Rectal smooth muscle tissue (tissue), 1 donor: ENCODE measurements at regions not wholly inside any gene's neighbourhood (a gene's known extent, or its start where the extent isn't known, plus 50 kb on each side); places are given as distances from the start of the nearest gene placed in this dataset.
"Not testable (repeated sequence)": the region's sequence is repeated elsewhere in the genome, so short reads cannot be mapped to it uniquely, and the experiment has no call there.

Source experiments
- H3K27ac ChIP-seq: one replicate; pipeline ENCODE4 v1.7.0; 2013; ENCODE audit warnings: low read depth, low read length, inconsistent platforms
- H3K27me3 ChIP-seq: one replicate; pipeline ENCODE4 v1.7.0; 2013; ENCODE audit warnings: low read length; ENCODE audit not compliant: control insufficient read depth, insufficient read depth
- H3K36me3 ChIP-seq: one replicate; pipeline ENCODE4 v1.7.0; 2013; ENCODE audit warnings: low read length; ENCODE audit not compliant: control insufficient read depth, insufficient read depth
- H3K4me1 ChIP-seq: one replicate; pipeline ENCODE4 v1.7.0; 2013; ENCODE audit warnings: low read length; ENCODE audit not compliant: control insufficient read depth, insufficient read depth
- H3K4me3 ChIP-seq: one replicate; pipeline ENCODE4 v1.7.0; 2013; ENCODE audit warnings: low read length
- H3K9ac ChIP-seq: one replicate; pipeline ENCODE4 v1.7.0; 2013; ENCODE audit warnings: low read length

DNA sequence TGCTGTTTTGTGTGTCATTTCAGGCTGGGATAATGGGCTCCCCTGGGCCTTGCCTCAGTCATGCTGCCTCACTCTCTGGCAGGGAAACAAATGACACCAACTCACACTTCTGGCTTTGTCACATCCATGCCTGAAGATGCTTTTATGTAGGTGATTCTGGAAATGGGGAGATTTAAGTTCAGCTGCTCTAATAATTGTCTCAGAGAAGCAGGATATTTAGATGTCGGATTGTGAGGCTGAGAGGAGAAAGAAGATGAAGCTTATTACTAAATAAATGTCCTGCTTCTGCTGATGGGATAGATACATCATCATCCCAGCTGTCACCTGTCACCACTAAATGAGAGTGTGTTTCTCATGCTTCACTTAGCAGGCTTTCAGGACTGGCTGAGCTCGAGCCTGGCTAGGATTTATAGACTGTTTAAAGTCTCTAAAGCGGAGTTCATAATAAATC lies 480.2 kb upstream of the SPTLC3 start:
- no peak overlapping the region for H3K9ac ChIP-seq
- H3K4me1 ChIP-seq, result no peaks in the 10 kb centered on the region
- H3K4me3 ChIP-seq, result no peak overlapping the region
- no peaks in the 10 kb centered on the region for H3K36me3 ChIP-seq
- no peaks in the 10 kb centered on the region for H3K27me3 ChIP-seq
- no peak overlapping the region for H3K27ac ChIP-seq

DNA sequence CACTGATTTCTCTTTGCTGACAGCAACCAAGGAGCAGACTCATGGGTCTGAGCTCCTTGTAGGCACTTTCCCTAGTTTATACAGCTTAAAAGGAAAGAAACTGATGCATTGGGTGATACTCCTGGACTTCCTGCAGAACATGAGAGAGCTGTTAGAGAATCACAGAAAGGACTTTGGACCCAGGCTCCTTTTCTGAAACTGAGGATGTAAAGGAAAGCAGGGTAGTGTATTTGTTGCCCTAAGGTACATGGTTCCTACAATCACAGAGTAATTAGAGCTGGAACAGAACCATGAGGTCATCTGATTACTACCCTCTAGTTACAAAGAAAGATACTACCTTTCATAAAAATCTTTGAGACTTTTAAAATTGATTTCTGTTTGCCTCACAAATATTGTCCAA lies 477.1 kb upstream of the SPTLC3 start:
- Histone ChIP-seq H3K36me3 (no peaks in the 10 kb centered on the region), H3K9ac (no peak overlapping the region), H3K27ac (no peak overlapping the region), H3K4me3 (no peak overlapping the region), H3K4me1 (no peaks in the 10 kb centered on the region), H3K27me3 (no peaks in the 10 kb centered on the region)

DNA sequence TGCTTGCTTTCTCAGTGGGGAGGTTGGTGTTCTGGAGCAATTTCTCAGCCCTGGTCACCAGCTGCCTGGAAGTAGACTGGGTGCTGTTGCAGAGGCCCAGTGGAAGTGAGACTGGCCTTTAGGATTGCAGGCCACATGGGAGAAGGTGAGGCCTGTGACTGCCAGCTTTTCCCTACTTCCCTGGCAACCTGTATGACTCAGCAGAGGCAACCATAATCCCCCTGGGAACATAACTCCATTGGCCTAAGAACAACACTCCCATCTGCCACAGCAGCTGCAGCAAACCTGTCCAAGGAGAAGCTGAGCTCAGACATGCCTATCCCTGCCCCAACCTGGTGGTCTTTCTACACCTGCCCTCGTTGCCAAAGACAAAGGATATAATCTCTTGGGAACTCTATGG lies 473.5 kb upstream of the SPTLC3 start:
- H3K36me3 ChIP-seq, result no peaks in the 10 kb centered on the region
- no peak overlapping the region for H3K9ac ChIP-seq
- H3K4me1 ChIP-seq, result no peaks in the 10 kb centered on the region
- no peak overlapping the region for H3K4me3 ChIP-seq
- no peaks in the 10 kb centered on the region for H3K27me3 ChIP-seq
- no peak overlapping the region for H3K27ac ChIP-seq

DNA sequence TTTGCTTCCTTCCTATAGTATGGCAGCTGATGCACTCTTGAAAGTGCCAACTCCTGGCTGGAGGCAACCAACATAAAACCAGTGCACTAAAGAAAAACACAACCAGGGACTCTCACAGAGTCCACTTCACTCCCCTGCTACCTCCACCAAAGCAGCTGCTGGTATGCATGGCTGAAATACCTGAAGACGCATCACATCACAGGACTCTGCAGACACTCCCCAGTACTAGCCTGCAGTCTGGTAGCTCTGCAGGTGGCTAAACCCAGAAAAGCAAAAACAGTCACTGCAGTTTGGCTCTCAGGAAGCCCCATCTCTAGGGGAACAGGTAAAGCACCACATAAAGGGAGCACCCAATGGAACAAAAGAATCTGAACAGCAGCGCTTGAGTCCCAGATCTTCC lies 473.0 kb upstream of the SPTLC3 start:
- Histone ChIP-seq H3K4me1 (no peaks in the 10 kb centered on the region), H3K27me3 (no peaks in the 10 kb centered on the region), H3K4me3 (no peak overlapping the region), H3K9ac (no peak overlapping the region), H3K27ac (no peak overlapping the region), H3K36me3 (no peaks in the 10 kb centered on the region)

DNA sequence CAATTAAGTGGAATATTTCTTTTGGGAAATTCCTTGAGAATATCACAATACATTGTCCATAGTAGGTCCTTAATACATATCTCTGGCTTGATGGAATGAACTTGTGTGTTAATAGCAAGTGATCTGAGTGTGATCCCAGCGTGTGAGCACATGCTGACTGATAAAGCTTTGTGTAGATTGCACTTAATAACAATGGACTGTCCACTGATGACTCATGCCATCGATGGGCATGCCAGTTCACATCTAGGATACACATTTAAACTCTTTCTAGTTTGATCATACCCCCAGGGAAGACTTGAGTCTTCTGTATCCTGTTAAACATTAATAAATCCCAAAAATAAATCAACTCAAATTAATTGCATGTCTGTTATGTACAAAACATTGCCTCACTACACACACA lies 454.3 kb upstream of the SPTLC3 start:
- Histone ChIP-seq H3K27me3 (no peaks in the 10 kb centered on the region), H3K4me3 (no peak overlapping the region), H3K4me1 (no peaks in the 10 kb centered on the region), H3K27ac (no peak overlapping the region), H3K9ac (no peak overlapping the region), H3K36me3 (no peaks in the 10 kb centered on the region)

DNA sequence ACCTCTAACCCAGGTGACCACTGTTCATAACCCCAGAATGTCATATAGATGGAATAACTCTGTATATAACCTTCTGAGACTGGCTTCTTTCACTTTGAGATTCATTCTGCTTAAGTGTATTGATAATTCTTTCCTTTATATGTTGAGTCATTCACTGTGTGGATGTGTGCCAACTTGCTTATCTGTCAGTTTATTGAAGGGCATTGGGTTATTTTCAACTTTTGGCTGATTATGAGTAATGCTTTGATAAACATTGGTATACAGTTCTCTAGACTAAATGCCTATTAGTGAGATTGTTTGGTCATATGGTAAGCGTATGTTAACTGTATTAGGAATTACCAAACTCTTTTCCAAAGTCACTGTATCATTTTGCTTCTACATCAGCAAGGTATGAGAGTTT lies 453.4 kb upstream of the SPTLC3 start:
- H3K4me3 ChIP-seq, result no peak overlapping the region
- H3K36me3 ChIP-seq, result no peaks in the 10 kb centered on the region
- no peak overlapping the region for H3K9ac ChIP-seq
- no peak overlapping the region for H3K27ac ChIP-seq
- H3K4me1 ChIP-seq, result no peaks in the 10 kb centered on the region
- no peaks in the 10 kb centered on the region for H3K27me3 ChIP-seq

DNA sequence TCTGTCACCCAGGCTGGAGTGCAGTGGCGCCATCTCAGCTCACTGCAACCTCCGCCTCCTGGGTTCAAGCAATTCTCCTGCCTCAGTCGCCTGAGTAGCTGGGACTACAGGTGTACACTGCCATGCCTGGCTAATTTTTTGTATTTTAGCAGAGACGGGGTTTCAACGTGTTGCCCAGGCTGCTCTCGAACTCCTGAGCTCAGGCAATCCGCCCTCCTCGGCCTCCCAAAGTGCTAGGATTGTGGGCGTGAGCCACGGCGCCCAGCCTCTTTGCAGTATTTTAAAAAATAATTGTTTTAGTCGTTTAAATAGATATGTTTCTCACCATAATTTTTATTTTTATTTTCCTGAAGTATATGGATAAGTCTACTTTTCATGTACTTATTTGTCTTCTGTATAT lies 452.9 kb upstream of the SPTLC3 start:
- H3K27ac ChIP-seq, H3K4me3 ChIP-seq, H3K9ac ChIP-seq, H3K4me1 ChIP-seq, H3K36me3 ChIP-seq, H3K27me3 ChIP-seq: not testable (repeated sequence)

DNA sequence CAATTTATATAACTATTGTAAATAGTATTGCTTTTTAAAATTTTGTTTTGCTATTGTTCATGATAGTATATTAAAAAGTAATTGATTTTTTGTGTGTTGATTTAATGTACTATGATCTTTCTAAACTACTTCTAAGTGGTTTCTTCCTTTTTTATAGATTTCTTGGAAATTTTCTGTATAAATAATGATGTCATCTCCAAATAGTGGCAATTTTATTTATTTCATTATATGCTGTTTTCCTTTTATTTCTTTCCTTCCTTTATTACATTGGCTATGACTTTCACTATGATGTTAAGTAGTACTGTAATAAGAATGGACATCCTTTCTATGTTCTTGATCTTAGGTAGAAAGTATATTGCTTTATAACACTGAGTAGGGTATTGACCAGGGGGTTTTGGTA lies 451.5 kb upstream of the SPTLC3 start:
- no peak overlapping the region for H3K4me3 ChIP-seq
- no peak overlapping the region for H3K9ac ChIP-seq
- H3K36me3 ChIP-seq, result no peaks in the 10 kb centered on the region
- H3K27ac ChIP-seq, result no peak overlapping the region
- H3K4me1 ChIP-seq, result no peaks in the 10 kb centered on the region
- no peaks in the 10 kb centered on the region for H3K27me3 ChIP-seq

DNA sequence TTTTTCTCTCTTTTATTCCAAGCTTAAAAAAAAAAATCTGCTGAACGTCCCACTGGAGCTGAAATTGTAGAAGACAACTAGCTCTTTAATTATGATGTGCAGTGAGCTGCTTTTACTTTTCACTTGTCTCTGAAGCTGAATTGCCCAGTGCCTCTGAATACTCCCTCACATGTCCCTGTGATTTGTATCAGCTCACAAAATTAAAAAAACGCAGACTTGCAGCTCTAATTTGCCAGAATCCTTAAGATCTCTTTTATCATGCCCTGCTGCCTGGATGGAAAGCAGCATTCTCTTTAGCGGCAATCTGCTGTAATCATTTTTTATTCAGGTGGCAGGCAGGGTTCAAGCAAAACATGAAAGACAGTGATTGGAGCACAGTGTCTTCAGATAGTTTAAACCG lies 443.8 kb upstream of the SPTLC3 start:
- no peaks in the 10 kb centered on the region for H3K4me1 ChIP-seq
- H3K9ac ChIP-seq, result no peak overlapping the region
- no peak overlapping the region for H3K4me3 ChIP-seq
- H3K27ac ChIP-seq, result no peak overlapping the region
- no peaks in the 10 kb centered on the region for H3K27me3 ChIP-seq
- no peaks in the 10 kb centered on the region for H3K36me3 ChIP-seq

DNA sequence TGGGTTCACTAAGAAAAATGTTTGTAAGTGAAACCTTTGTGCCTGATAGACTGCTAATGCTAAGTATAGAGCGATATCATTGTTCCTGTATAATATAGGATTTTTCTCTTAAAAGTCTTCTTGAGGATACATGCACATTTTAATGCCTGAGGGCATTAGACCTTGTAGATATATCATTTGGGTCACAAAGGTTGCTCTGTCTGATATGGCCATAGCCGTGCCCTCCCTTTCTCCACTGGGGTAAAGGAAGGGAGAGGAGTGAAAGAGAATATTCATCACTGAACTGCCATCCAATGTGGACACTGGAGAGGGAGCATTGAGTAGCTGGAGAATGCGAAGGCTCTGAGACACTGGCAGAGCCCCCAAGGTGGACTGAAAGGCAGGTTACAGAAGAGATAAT lies 442.2 kb upstream of the SPTLC3 start:
- no peaks in the 10 kb centered on the region for H3K4me1 ChIP-seq
- no peak overlapping the region for H3K4me3 ChIP-seq
- H3K27ac ChIP-seq, result no peak overlapping the region
- H3K36me3 ChIP-seq, result no peaks in the 10 kb centered on the region
- H3K9ac ChIP-seq, result no peak overlapping the region
- no peaks in the 10 kb centered on the region for H3K27me3 ChIP-seq

DNA sequence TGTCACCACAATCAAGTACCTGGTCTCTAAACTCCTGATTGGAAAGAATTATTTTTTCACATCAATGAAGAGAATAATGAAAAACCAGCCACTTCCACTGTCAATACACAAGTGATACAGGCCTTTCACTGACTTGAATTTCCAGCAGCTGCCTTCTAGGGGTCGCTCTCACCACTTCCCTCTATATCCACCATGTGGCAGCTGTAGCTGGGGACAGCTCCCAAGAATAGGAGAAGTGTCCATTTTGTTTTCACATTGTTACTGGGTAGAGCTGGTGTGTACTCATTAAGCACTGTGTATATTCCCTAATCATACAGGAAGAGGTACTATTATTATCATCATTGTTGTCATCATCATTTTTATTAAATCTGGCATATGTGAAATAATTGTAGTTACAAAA lies 438.4 kb upstream of the SPTLC3 start:
- no peaks in the 10 kb centered on the region for H3K36me3 ChIP-seq
- no peak overlapping the region for H3K27ac ChIP-seq
- no peak overlapping the region for H3K9ac ChIP-seq
- H3K4me3 ChIP-seq, result no peak overlapping the region
- no peaks in the 10 kb centered on the region for H3K4me1 ChIP-seq
- H3K27me3 ChIP-seq, result no peaks in the 10 kb centered on the region

DNA sequence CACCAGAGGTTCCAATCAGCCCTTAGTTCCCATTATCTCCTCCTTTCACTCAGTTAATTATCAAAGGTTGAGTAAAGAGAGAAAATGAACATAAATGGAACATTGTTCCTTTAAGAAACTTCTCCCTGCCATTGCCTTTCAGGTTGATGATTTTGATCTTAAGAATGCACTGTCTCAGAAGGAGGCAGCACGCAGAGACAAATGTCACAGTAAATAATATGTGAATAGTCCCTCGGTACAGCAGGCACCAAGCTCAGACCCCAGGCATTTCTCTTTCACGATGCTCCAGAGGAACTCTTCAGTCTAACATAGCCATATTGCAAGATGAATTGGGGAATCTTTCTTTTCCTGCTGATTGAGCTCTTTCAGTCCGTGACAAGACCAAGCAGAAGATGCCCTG lies 435.3 kb upstream of the SPTLC3 start:
- H3K27ac ChIP-seq, result no peak overlapping the region
- H3K36me3 ChIP-seq, result no peaks in the 10 kb centered on the region
- H3K4me1 ChIP-seq, result no peaks in the 10 kb centered on the region
- H3K27me3 ChIP-seq, result no peaks in the 10 kb centered on the region
- H3K9ac ChIP-seq, result no peak overlapping the region
- no peak overlapping the region for H3K4me3 ChIP-seq

DNA sequence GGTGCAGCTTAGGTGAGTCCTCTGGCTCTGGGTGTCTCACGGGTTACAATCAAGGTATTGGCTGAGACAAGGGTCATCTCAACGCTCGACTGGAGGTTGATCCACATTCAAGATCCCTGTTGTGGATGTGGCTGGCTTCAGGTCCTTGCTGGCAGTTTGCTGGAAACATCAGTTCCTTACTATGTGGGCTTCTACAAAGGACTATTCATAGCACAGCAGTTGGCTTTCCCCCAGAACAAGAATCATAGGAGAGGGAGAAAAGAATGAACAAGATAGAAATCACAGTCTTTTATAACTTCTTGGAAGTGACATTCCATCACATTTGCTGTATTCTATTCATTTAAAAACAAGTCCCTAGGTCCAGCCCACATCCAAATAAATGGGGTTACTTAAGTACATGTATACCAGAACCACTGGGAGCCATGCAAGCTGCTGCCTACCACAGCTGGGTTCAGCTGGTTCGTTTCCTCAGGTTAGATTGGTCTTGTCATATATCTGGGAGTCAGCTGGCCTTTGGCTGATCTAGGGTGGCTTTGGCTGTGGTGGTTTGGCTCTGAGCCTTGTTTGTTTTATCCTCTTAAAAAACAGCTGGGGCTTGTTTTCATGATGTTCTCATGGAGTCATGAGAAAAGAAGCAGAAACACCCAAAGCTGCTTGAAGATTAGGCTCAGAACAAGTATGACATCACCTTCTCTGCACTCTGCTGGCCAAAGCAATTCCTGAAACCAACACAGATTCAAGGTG lies 433.2 kb upstream of the SPTLC3 start:
- H3K9ac ChIP-seq, result no peak overlapping the region
- H3K4me3 ChIP-seq, result no peak overlapping the region

More for the DNA sequence above, 433.2 kb upstream of the SPTLC3 start:
- Histone ChIP-seq H3K27me3 (no peaks in the 10 kb centered on the region), H3K27ac (peak overlapping the region; percentile 59), H3K4me1 (no peaks in the 10 kb centered on the region), H3K36me3 (no peaks in the 10 kb centered on the region)
